Body of pancreas (tissue), 4 donors: ENCODE measurements at regions not wholly inside any gene's neighbourhood (a gene's known extent, or its start where the extent isn't known, plus 50 kb on each side); places are given as distances from the start of the nearest gene placed in this dataset.

Experiments
- POLR2A ChIP-seq, 3 donors: fragments of 450-650 bp; IDR thresholded peaks; one replicate each; pipeline ENCODE4 v1.6.1; 2016; ENCODE audit warnings: antibody characterized with exemption in 3 of 3, mild to moderate bottlenecking in 2 of 3
- TF ChIP-seq, protein P1 (sequence below), 7 experiments: fragments of 450-650 bp in 4 of 7; fragments of 200-600 bp in 3 of 7; sonication (generic) in 3 of 7; IDR thresholded peaks; one replicate each; pipeline ENCODE4 v1.5.1; 2016 to 2019; ENCODE audit warnings: antibody characterized with exemption in 7 of 7

DNA sequence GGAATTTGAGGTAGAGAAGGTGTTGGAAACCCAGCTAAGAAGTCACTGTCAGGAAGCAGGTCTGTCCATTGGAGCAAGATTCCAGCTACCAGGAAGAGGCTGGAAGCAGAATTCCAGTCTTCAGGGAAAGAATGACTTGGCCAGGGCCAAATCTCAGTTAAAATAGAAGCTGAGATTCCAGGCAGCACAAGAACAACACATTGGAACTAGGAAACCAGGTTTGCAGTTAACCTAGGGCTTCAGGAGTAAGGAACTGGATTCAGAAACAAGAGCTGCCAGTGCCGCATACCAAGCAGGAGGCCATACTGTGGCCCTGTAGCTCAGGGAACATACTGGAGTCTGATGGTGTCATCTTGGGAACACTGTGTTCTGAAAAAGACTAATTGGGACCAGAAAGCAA, 73.7 kb upstream of the FUCA2 start:
- TF ChIP-seq, protein P1, sequence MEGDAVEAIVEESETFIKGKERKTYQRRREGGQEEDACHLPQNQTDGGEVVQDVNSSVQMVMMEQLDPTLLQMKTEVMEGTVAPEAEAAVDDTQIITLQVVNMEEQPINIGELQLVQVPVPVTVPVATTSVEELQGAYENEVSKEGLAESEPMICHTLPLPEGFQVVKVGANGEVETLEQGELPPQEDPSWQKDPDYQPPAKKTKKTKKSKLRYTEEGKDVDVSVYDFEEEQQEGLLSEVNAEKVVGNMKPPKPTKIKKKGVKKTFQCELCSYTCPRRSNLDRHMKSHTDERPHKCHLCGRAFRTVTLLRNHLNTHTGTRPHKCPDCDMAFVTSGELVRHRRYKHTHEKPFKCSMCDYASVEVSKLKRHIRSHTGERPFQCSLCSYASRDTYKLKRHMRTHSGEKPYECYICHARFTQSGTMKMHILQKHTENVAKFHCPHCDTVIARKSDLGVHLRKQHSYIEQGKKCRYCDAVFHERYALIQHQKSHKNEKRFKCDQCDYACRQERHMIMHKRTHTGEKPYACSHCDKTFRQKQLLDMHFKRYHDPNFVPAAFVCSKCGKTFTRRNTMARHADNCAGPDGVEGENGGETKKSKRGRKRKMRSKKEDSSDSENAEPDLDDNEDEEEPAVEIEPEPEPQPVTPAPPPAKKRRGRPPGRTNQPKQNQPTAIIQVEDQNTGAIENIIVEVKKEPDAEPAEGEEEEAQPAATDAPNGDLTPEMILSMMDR (IDR thresholded peaks at IDR 0.05) = no peak
- no peak for TF ChIP-seq POLR2A (IDR thresholded peaks at IDR 0.05)
